Ishikawa (cell line): ENCODE measurements at regions not wholly inside any gene's neighbourhood (a gene's known extent, or its start where the extent isn't known, plus 50 kb on each side); places are given as distances from the start of the nearest gene placed in this dataset.

Experiments used
- RAD21 ChIP-seq: IDR thresholded peaks from 2 replicates; pipeline ENCODE4 v1.6.1; 2012; ENCODE audit warnings: low read depth
- ZBTB7A ChIP-seq: IDR thresholded peaks from 2 replicates; pipeline ENCODE4 v1.6.1; 2012; ENCODE audit warnings: low read depth
- TF ChIP-seq, protein P1 (sequence below): IDR thresholded peaks from 2 replicates; pipeline ENCODE4 v1.6.1; 2012; ENCODE audit warnings: low read depth, mild to moderate bottlenecking
- TF ChIP-seq, protein P2 (sequence below): IDR thresholded peaks from 2 replicates; pipeline ENCODE4 v1.6.1; 2012

DNA sequence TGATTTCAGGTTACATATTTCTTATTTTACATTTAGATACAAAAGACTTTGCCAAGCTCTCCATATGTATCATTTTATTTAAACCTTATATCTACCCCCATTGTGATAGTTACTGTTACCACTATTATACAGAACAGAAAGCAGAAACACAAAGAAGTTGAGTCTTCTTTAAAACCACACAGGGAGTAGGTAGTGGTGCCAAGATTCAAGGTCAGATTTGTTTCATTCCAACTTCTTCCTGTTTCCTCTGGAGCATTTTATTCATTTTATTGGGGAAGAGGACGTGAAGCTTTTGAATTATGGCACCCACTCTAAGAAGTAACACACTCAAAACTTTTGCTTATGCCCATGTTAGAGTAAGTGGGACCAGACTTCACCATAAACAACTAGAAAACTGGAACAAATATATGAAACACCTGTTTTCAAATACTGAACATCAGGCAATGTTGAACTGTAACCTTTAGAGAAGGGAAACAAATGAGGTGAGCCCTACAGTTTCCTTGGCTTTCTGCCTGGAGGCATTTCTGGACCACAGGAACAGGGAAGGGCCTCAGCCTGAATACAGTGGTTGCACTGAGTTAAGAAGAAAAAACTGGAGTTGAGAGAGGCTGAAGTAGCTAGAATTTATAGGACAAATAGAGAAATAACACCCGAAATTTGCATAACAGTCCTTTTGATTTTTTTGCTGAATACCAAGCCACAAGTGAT lies 160.4 kb upstream of the SSTR1 start:
- TF ChIP-seq ZBTB7A (no peak), RAD21 (no peak)
- TF ChIP-seq, protein P1, sequence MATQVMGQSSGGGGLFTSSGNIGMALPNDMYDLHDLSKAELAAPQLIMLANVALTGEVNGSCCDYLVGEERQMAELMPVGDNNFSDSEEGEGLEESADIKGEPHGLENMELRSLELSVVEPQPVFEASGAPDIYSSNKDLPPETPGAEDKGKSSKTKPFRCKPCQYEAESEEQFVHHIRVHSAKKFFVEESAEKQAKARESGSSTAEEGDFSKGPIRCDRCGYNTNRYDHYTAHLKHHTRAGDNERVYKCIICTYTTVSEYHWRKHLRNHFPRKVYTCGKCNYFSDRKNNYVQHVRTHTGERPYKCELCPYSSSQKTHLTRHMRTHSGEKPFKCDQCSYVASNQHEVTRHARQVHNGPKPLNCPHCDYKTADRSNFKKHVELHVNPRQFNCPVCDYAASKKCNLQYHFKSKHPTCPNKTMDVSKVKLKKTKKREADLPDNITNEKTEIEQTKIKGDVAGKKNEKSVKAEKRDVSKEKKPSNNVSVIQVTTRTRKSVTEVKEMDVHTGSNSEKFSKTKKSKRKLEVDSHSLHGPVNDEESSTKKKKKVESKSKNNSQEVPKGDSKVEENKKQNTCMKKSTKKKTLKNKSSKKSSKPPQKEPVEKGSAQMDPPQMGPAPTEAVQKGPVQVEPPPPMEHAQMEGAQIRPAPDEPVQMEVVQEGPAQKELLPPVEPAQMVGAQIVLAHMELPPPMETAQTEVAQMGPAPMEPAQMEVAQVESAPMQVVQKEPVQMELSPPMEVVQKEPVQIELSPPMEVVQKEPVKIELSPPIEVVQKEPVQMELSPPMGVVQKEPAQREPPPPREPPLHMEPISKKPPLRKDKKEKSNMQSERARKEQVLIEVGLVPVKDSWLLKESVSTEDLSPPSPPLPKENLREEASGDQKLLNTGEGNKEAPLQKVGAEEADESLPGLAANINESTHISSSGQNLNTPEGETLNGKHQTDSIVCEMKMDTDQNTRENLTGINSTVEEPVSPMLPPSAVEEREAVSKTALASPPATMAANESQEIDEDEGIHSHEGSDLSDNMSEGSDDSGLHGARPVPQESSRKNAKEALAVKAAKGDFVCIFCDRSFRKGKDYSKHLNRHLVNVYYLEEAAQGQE: no peak
- TF ChIP-seq, protein P2, sequence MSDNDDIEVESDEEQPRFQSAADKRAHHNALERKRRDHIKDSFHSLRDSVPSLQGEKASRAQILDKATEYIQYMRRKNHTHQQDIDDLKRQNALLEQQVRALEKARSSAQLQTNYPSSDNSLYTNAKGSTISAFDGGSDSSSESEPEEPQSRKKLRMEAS: no peak
